ENCODE measurements at regions not wholly inside any gene's neighbourhood (a gene's known extent, or its start where the extent isn't known, plus 50 kb on each side); places are given as distances from the start of the nearest gene placed in this dataset.
"Not testable (repeated sequence)": the region's sequence is repeated elsewhere in the genome, so short reads cannot be mapped to it uniquely, and the experiment has no call there.

GRCh38 chr6:78768271-78768670 is 99.1 kb upstream of the IRAK1BP1 start:
- DNase-seq (ENCODE audit: extremely low read depth, low read depth, low spot score) = no peak

GRCh38 chr6:78770765-78771164 is 96.6 kb upstream of the IRAK1BP1 start:
- no peak for DNase-seq (ENCODE audit: extremely low read depth, low read depth, low spot score)

- DNase-seq (ENCODE audit: extremely low read depth, low read depth, low spot score) = no peak
These were observed 95.8 kb upstream of the IRAK1BP1 start for GRCh38 chr6:78771586-78771985.

GRCh38 chr6:78781001-78781400 is 86.3 kb upstream of the IRAK1BP1 start:
- no peak for DNase-seq (ENCODE audit: extremely low read depth, low read depth, low spot score)

- not testable (repeated sequence) for DNase-seq (ENCODE audit: extremely low read depth, low read depth, low spot score)
These were observed 84.0 kb upstream of the IRAK1BP1 start for GRCh38 chr6:78783366-78783765.

GRCh38 chr6:78797270-78797669 is 70.1 kb upstream of the IRAK1BP1 start:
- DNase-seq (ENCODE audit: extremely low read depth, low read depth, low spot score) = no peak

- DNase-seq (ENCODE audit: extremely low read depth, low read depth, low spot score) = no peak
These were observed 67.7 kb upstream of the IRAK1BP1 start for GRCh38 chr6:78799682-78800081.

- DNase-seq (ENCODE audit: extremely low read depth, low read depth, low spot score) = not testable (repeated sequence)
These were observed 60.6 kb upstream of the IRAK1BP1 start for GRCh38 chr6:78806792-78807191.

GRCh38 chr6:78807655-78808355 is 59.5 kb upstream of the IRAK1BP1 start:
- DNase-seq (ENCODE audit: extremely low read depth, low read depth, low spot score) = not testable (repeated sequence)

GRCh38 chr6:78808356-78808891 is 58.9 kb upstream of the IRAK1BP1 start:
- no peak for DNase-seq (ENCODE audit: extremely low read depth, low read depth, low spot score)

- DNase-seq (ENCODE audit: extremely low read depth, low read depth, low spot score) = no peak
These were observed 58.4 kb upstream of the IRAK1BP1 start for GRCh38 chr6:78808933-78809332.

- DNase-seq (ENCODE audit: extremely low read depth, low read depth, low spot score) = peak; percentile 12
These were observed 57.2 kb upstream of the IRAK1BP1 start for GRCh38 chr6:78810146-78810545.

- DNase-seq (ENCODE audit: extremely low read depth, low read depth, low spot score) = no peak
These were observed 56.7 kb upstream of the IRAK1BP1 start for GRCh38 chr6:78810698-78811097.

All from glomerular endothelial cell (primary cell).